Body of pancreas (tissue), 4 donors: ENCODE measurements at regions not wholly inside any gene's neighbourhood (a gene's known extent, or its start where the extent isn't known, plus 50 kb on each side); places are given as distances from the start of the nearest gene placed in this dataset.
"Not testable (repeated sequence)": the region's sequence is repeated elsewhere in the genome, so short reads cannot be mapped to it uniquely, and the experiment has no call there.

Source experiments
- ATAC-seq: fragments of 150-250 bp; one replicate; pipeline ENCODE4 v1.9.1; 2016
- DNase-seq, 4 donors: peaks; one replicate each; pipeline ENCODE4 v3.0.0-alpha.2; 2019
- H3K27ac ChIP-seq, 4 donors: fragments of 200-600 bp; sonication (generic); 1 replicate in 3 of 4; 2 replicates in 1 of 4; pipeline versions ENCODE4 v1.5.1 to v1.6.1; 2016 to 2019; ENCODE audit warnings: mild to moderate bottlenecking in 1 of 4, mixed read lengths in 1 of 4, moderate library complexity in 1 of 4
- H3K27me3 ChIP-seq, 2 donors: fragments of 200-600 bp; sonication (generic); one replicate each; pipeline ENCODE4 v1.6.0; 2016; ENCODE audit warnings: mild to moderate bottlenecking in 1 of 2
- H3K36me3 ChIP-seq, 2 donors: fragments of 200-600 bp; sonication (generic); replicated peaks in 1 of 2; 2 replicates each; pipeline ENCODE4 v1.5.1; 2016; ENCODE audit warnings: low read depth in 2 of 2; ENCODE audit not compliant: insufficient read depth in 1 of 2
- H3K4me1 ChIP-seq: fragments of 200-600 bp; sonication (generic); one replicate; pipeline ENCODE4 v1.6.0; 2016
- H3K4me3 ChIP-seq, 2 donors: fragments of 200-600 bp; sonication (generic); 1 replicate in 1 of 2; 2 replicates in 1 of 2; pipeline ENCODE4 v1.5.1; 2016 to 2019
- H3K9me3 ChIP-seq, 3 donors: fragments of 200-600 bp; sonication (generic); 1 replicate in 2 of 3; 2 replicates in 1 of 3; pipeline ENCODE4 v1.5.1; 2016
- POLR2A ChIP-seq, 3 donors: fragments of 450-650 bp; IDR thresholded peaks; one replicate each; pipeline ENCODE4 v1.6.1; 2016; ENCODE audit warnings: antibody characterized with exemption in 3 of 3, mild to moderate bottlenecking in 2 of 3
- WGBS, 2 donors: methylation state at CpG; one replicate each; pipeline ENCODE4 v1.1.5; 2017; 5-methylcytosine and 5-hydroxymethylcytosine counted together
- intact Hi-C: fragments of 100-400 bp; cut with DNase I; formaldehyde crosslinking; loops from one replicate; pipeline ENCODE4 v1.15.1; 2023
- TF ChIP-seq, protein P1 (sequence below), 7 experiments: fragments of 450-650 bp in 4 of 7; fragments of 200-600 bp in 3 of 7; sonication (generic) in 3 of 7; IDR thresholded peaks; one replicate each; pipeline ENCODE4 v1.5.1; 2016 to 2019; ENCODE audit warnings: antibody characterized with exemption in 7 of 7

DNA sequence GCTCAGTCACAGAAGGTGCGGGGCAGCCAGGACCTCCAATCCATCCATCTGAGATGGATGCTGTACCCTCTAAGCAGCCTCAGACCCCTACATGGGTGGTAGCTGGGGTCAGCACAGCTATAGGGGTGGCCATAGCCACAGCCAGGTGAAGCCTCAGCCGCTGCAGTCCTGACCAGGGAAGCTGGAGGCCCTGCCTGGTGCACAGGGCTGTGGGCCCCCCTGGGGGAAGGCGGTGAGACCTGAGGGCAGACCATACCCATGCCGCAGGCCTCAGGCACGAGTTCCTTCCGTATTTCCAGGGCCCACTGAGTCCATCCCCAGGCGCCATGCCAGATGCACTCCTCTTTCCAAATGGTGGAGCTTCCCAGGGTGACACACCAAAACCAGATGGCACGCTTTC is 96.6 kb upstream of the KDM7A start:
- intact Hi-C loops = no loop called here
- H3K9me3 ChIP-seq = no peaks in the 10 kb centered on the region
- H3K27me3 ChIP-seq = no peaks in the 10 kb centered on the region
- no peak overlapping the region for H3K4me3 ChIP-seq
- no peaks in the 10 kb centered on the region for H3K4me1 ChIP-seq
- DNase-seq (no peak), ATAC-seq (no peak)
- H3K27ac ChIP-seq = no peak overlapping the region
- H3K36me3 ChIP-seq = no peaks in the 10 kb centered on the region
- TF ChIP-seq, protein P1, sequence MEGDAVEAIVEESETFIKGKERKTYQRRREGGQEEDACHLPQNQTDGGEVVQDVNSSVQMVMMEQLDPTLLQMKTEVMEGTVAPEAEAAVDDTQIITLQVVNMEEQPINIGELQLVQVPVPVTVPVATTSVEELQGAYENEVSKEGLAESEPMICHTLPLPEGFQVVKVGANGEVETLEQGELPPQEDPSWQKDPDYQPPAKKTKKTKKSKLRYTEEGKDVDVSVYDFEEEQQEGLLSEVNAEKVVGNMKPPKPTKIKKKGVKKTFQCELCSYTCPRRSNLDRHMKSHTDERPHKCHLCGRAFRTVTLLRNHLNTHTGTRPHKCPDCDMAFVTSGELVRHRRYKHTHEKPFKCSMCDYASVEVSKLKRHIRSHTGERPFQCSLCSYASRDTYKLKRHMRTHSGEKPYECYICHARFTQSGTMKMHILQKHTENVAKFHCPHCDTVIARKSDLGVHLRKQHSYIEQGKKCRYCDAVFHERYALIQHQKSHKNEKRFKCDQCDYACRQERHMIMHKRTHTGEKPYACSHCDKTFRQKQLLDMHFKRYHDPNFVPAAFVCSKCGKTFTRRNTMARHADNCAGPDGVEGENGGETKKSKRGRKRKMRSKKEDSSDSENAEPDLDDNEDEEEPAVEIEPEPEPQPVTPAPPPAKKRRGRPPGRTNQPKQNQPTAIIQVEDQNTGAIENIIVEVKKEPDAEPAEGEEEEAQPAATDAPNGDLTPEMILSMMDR (IDR thresholded peaks at IDR 0.05) = no peak
- no peak for TF ChIP-seq POLR2A (IDR thresholded peaks at IDR 0.05)
- 92 to 95% methylated on average over 7 to 8 of the region's 8 CpGs for WGBS, 2 donors

DNA sequence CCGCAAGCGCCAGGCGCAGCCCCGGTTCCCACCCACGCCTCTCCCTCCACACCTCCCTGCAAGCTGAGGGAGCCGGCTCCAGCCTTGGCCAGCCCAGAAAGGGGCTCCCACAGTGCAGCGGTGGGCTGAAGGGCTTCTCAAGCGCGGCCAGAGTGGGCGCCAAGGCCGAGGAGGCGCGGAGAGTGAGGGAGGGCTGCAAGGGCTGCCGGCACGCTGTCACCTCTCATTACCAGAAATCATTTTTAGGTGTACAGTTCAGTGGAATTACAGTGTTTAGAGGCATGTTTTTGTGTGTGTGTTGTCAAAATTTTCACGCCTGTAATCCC is 94.8 kb upstream of the KDM7A start:
- H3K9me3 ChIP-seq, ATAC-seq, DNase-seq, H3K27me3 ChIP-seq, H3K36me3 ChIP-seq, H3K4me3 ChIP-seq, H3K27ac ChIP-seq, H3K4me1 ChIP-seq, intact Hi-C loops: not testable (repeated sequence)
- 92 to 96% methylated on average over 13 to 15 of the region's 16 CpGs for WGBS, 2 donors

DNA sequence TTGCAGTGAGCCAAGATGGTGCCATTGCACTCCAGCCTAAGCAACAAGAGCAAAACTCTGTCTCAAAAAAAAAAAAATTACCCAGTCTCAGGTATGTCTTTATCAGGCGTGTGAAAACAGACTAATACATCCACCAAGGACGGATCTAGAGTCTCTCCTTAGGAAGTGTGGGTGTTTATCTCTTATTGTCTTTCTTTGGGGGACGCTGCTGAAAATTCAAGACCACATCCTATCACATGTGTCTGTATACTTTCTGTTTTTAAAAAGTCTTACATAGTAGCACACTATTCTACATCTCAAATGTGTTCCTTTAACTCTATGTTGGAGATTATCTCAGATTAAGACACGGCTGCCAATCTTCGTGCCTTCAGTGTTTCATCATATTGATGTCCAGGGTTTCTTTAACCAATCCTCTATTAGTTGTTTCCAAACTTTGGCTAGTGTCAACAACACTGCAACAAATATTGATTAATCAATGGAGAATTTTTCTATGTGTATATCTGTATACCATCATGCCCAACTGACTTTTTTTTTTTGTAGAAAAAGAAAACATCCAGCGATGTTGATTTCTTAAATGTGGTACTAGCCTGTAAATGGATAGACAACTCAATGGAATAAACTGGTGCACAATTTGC is 92.3 kb upstream of the KDM7A start:
- ATAC-seq = no peak
- 72% methylated on average over 6 of the region's 6 CpGs for WGBS, 2 donors
- TF ChIP-seq, protein P1 (IDR thresholded peaks at IDR 0.05) = no peak
- no peak for TF ChIP-seq POLR2A (IDR thresholded peaks at IDR 0.05)
- intact Hi-C loops = no loop called here
- Histone ChIP-seq H3K4me1 (no peaks in the 10 kb centered on the region), H3K36me3 (no peaks in the 10 kb centered on the region), H3K9me3 (no peaks in the 10 kb centered on the region), H3K4me3 (no peak overlapping the region), H3K27ac (no peak overlapping the region), H3K27me3 (no peaks in the 10 kb centered on the region)
- no peak for DNase-seq

DNA sequence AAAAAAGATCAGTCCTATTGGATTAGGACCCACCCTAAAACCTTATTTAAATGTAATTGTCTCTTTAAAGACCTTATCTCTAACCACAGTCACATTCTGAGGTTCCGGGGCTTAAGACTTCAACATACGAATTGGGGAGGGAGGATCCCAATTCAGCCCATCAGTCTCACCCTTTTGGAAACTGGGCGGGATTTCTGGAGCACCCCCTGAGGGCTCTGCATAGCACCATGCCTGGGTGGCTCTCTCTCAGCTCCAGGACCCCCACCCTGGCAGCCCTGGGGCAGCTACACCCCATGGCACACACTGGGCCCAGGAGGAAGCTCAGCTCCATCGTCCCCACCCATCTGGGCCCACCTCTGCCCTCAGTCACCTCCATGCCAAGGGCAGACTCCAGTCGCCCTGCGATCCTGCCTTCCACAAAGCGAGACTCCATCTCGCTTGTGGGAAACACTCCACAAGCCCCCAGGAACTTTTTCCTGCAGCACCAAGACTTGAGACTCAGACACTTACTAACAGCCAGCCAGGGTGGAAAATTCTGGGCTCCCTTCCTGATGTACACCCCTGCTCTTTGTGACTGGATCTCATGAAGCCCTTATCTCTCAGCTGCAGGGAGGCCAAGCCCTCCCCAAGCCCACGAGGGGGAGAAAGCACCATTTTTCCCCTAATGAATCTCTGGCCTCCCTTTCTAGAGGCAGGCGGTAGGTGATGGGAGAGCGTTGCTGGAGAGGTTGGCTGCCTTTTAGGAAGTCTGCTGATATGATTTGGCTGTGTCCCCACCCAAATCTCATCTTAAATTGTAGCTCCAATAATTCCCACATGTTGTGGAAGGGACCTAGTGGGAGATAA is 90.8 kb upstream of the KDM7A start:
- Histone ChIP-seq H3K4me1 (no peaks in the 10 kb centered on the region), H3K4me3 (no peak overlapping the region), H3K27ac (no peak overlapping the region), H3K27me3 (no peaks in the 10 kb centered on the region), H3K9me3 (no peaks in the 10 kb centered on the region), H3K36me3 (no peaks in the 10 kb centered on the region)
- ATAC-seq (no peak), DNase-seq (no peak)
- intact Hi-C loops = no loop called here
- WGBS, 2 donors = 82 to 90% methylated on average over 11 of the region's 11 CpGs
- TF ChIP-seq POLR2A (IDR thresholded peaks at IDR 0.05) = no peak
- TF ChIP-seq, protein P1 (IDR thresholded peaks at IDR 0.05) = no peak

DNA sequence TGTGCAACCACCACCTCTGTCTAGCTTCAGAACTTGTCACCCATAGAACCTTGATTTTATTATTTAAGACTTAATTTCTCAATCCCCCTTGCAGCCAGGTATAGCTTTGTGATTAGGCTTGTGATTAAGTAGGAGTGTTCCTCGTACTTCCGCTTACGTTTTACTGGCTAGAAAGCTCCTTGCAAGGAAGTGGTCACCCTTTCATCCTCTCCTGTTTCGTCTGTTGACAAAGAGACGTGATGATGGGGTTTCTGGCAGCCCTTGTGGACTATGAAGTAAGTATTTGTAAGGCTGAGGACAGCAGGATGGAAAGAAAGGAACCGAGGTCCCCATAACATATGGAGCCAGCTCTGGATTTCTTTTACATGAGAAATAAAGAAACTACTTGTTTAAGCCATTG is 86.5 kb upstream of the KDM7A start:
- H3K27ac ChIP-seq = no peak overlapping the region
- intact Hi-C loops = no loop called here
- no peaks in the 10 kb centered on the region for H3K36me3 ChIP-seq
- ATAC-seq (no peak), DNase-seq (no peak)
- H3K4me3 ChIP-seq = no peak overlapping the region
- WGBS, 2 donors = 69 to 80% methylated on average over 6 of the region's 6 CpGs
- no peaks in the 10 kb centered on the region for H3K4me1 ChIP-seq
- TF ChIP-seq POLR2A (IDR thresholded peaks at IDR 0.05) = no peak
- TF ChIP-seq, protein P1 (IDR thresholded peaks at IDR 0.05) = no peak
- H3K9me3 ChIP-seq = no peaks in the 10 kb centered on the region
- H3K27me3 ChIP-seq = no peaks in the 10 kb centered on the region
